Neuron (in vitro differentiated cells): ENCODE measurements at regions not wholly inside any gene's neighbourhood (a gene's known extent, or its start where the extent isn't known, plus 50 kb on each side); places are given as distances from the start of the nearest gene placed in this dataset.
A peak's percentile ranks its signal among the peaks of the same experiment; 100 is the strongest.

Source experiments
- H2AFZ ChIP-seq: one replicate; pipeline ENCODE4 v1.6.1; 2013; ENCODE audit warnings: low read depth, mild to moderate bottlenecking, inconsistent platforms, low read length, moderate library complexity
- H3K27me3 ChIP-seq: one replicate; pipeline ENCODE4 v1.6.1; 2013; ENCODE audit warnings: low read length; ENCODE audit not compliant: insufficient read depth
- H3K36me3 ChIP-seq: one replicate; pipeline ENCODE4 v1.6.1; 2013; ENCODE audit warnings: low read length; ENCODE audit not compliant: insufficient read depth
- H3K4me1 ChIP-seq: one replicate; pipeline ENCODE4 v1.6.1; 2013; ENCODE audit warnings: low read length; ENCODE audit not compliant: insufficient read depth
- H3K4me3 ChIP-seq: 2 replicates; pipeline ENCODE4 v1.5.1; 2013; ENCODE audit warnings: mild to moderate bottlenecking, low read length, moderate library complexity
- H3K9me3 ChIP-seq: one replicate; pipeline ENCODE4 v1.6.1; 2013; ENCODE audit warnings: low read length

DNA sequence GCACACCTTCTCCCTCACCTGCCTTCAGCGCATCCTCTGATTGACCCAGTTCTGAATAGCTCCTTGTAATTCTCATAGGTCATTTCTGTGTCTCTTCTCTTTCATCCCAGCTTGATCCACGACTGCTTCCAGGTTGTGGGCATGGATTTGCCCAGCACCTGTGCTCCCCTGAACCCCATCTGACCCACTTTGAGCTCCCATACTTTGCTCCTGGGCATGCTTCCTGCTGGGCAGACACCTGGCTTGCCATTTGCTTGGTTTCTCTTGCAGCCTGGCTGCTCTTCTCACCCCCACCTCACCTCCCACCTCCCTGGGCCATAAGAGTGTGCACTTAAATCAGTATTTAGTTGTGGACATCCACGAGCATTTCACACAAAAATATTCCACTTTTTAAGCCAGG, 635.5 kb downstream of the TBL1XR1 start:
- H3K4me1 ChIP-seq, result no peaks in the 10 kb centered on the region
- no peak overlapping the region for H2AFZ ChIP-seq
- no peaks in the 10 kb centered on the region for H3K9me3 ChIP-seq
- H3K4me3 ChIP-seq, result no peak overlapping the region
- no peaks in the 10 kb centered on the region for H3K36me3 ChIP-seq
- H3K27me3 ChIP-seq, result no peaks in the 10 kb centered on the region

DNA sequence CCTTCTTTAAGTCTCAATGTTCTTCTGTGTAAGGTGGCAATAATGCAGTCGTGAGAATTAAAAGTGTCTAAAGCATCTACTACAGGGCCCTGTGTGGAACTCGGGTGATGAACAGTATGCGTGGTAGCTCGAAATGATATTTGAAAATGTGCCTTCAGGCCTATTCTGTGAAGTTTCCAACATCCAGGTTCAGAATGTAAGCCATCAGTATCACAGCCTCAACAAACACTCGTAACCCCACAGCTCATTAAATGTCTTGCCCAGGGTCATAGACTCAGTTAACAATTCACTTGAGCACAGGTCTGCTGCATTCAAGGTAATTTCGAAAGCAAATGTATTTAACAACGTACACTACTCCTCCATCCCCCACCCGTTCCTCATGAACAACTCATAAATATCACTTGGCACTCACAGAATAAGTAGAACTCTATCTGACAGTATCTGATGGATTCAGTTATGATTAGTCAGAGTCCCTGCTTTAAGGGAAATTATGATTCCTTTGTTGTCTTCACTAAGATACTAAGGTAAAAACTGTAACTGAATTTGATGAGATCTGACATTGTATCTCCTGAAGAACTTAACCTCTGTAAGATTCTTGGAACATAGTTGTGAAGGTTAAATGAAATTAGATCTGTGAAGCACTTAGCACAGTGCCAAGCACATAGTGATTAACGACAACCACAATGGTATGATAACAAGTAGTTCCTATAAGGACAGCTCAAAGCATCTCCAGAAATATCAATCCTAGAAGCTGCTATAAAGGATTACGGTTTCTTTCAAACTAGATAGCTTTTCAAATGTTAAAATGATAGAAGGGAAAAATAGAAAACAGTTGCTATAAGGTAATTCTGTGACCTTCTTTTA, 642.3 kb downstream of the TBL1XR1 start:
- Histone ChIP-seq H3K27me3 (no peaks in the 10 kb centered on the region), H3K4me3 (no peak overlapping the region), H3K4me1 (no peaks in the 10 kb centered on the region), H3K36me3 (no peaks in the 10 kb centered on the region), H3K9me3 (no peaks in the 10 kb centered on the region), H2AFZ (no peak overlapping the region)

DNA sequence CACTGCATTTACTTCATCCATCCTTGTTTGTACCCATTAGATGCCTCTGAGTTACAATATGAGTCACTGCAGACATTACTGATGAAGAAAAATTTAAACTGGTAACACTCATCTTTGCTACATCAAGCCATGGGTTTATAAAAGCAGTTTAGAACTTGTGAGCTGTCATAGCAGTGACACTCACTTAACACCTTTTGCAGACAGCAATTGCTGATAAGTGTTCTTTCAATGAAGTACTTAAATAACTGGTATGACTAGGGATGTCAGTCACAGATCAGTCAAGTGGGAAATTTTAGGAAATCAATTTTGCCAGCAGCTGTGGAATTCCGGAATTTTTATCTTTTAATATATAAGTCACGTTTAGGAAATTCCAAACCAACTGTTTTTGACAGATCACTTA, 643.0 kb downstream of the TBL1XR1 start:
- no peaks in the 10 kb centered on the region for H3K9me3 ChIP-seq
- H3K27me3 ChIP-seq, result no peaks in the 10 kb centered on the region
- H3K4me3 ChIP-seq, result no peak overlapping the region
- no peaks in the 10 kb centered on the region for H3K4me1 ChIP-seq
- H3K36me3 ChIP-seq, result no peaks in the 10 kb centered on the region
- no peak overlapping the region for H2AFZ ChIP-seq

DNA sequence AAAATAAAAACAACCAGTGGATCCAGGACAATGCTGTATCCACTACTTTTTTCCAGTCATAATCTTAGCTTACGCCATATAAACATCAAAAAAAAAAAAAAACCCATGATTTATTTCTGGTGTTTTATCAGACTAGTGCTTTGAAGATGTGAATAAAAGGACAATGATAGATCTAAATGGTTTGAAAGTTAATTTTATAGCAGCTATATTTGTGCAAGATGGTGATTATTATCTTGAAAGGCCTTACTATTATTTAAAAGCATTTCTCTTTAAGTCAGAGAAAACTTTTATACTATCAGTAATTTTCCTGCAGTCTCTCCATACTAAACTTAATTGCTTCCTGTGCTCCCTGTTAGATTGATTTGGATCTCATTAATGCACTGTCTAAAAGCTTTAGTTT, 670.3 kb downstream of the TBL1XR1 start:
- Histone ChIP-seq H3K36me3 (no peaks in the 10 kb centered on the region), H3K4me3 (no peak overlapping the region), H3K9me3 (peaks cover 2% of the 10 kb centered on the region), H3K27me3 (no peaks in the 10 kb centered on the region), H2AFZ (no peak overlapping the region), H3K4me1 (peaks cover under 1% of the 10 kb centered on the region)

DNA sequence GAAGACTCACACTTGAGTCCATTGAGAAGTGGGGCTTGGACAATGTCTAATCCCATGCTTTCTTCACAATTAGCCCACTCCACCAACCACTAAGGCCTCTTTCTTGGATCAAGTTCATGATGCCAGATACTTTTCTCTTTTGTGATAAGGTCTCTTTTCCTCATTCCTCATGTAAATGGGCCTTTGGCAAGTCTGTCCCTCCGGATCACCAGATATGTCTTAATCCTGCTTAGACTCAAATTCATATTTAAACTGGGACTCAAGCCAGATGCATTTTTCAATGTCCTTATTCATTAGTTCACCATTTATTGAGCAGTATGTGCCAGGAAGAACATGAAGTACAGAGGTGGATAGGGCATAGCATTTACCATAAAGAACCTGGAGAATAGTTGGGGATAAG, 671.1 kb downstream of the TBL1XR1 start:
- H3K27me3 ChIP-seq, result no peaks in the 10 kb centered on the region
- peaks cover 2% of the 10 kb centered on the region for H3K9me3 ChIP-seq
- H3K36me3 ChIP-seq, result no peaks in the 10 kb centered on the region
- no peak overlapping the region for H3K4me3 ChIP-seq
- H2AFZ ChIP-seq, result no peak overlapping the region
- H3K4me1 ChIP-seq, result peaks cover 7% of the 10 kb centered on the region

DNA sequence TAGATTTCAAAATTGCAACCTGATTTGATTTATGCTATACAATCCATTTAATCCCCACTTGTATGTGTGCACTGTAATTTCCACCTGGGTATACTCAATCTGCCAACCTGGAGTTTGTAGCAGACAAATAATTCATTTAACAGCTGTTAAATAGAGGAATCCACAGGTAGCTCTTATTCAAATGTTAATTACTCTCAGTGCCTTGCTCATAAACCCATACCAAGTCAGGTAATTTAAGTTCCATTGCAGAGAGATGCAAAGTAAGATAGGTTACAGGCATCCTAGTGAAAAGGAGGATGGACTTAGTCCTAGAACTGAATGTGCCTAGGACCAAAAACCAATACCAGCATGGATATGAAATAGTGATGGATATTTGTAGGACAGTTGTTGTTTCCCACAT, 674.2 kb downstream of the TBL1XR1 start:
- no peaks in the 10 kb centered on the region for H3K27me3 ChIP-seq
- H3K4me3 ChIP-seq, result no peak overlapping the region
- no peak overlapping the region for H2AFZ ChIP-seq
- no peaks in the 10 kb centered on the region for H3K9me3 ChIP-seq
- H3K36me3 ChIP-seq, result no peaks in the 10 kb centered on the region
- H3K4me1 ChIP-seq, result peaks cover 7% of the 10 kb centered on the region

DNA sequence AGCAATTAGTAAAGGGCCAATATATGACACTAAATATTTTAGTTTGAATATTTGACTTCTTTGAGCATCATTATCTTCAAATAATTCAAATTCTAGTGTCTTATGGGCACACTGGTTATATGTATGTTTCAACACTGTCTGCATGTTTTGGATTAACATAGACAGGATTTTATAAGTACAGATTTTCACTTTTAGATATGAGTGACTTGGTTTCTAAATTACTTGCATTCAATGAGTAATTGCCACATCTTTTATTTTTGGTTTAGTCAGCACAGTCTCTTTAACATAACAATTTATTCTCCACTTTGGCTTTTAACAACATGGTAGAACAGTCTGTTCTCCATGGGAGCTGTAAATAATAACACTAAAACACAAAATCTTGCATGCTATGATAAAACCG, 674.8 kb downstream of the TBL1XR1 start:
- Histone ChIP-seq H3K36me3 (no peaks in the 10 kb centered on the region), H3K4me3 (no peak overlapping the region), H3K27me3 (no peaks in the 10 kb centered on the region), H3K4me1 (peaks cover 7% of the 10 kb centered on the region), H3K9me3 (peaks cover 2% of the 10 kb centered on the region), H2AFZ (no peak overlapping the region)

DNA sequence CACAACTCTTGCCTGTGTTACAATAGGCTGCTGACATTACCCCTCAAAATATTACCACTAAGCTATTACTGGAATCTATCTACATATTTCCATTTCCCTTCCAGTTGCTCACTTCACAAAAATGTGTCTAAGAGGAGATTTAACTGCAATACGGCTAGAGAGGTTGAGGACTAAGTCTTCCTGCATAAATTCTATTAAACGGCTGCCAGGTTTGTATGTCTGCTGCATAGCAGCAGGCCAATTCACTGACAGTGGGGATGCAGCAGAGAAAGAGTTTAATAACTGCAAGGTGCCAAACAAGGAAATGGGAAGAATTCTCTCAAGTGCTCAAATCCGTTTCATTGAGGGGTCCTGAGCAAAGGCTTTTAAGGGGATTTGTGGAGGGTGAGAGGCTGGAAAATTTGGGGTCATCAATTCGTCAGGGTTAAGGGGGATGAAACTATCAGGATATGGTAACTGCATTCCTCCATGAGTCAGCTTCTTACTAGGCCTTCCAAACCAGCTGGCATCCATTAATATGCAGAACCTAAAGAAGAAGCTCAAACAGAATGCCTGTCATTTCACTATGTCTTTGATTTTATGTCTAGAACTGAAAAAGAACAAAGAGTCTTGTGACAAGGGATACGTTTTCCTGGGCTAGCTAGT, 675.6 kb downstream of the TBL1XR1 start:
- Histone ChIP-seq H3K4me1 (peaks cover 7% of the 10 kb centered on the region), H3K9me3 (peaks cover 2% of the 10 kb centered on the region), H3K27me3 (no peaks in the 10 kb centered on the region), H3K36me3 (no peaks in the 10 kb centered on the region), H3K4me3 (no peak overlapping the region), H2AFZ (peak overlapping the region; percentile 24)

DNA sequence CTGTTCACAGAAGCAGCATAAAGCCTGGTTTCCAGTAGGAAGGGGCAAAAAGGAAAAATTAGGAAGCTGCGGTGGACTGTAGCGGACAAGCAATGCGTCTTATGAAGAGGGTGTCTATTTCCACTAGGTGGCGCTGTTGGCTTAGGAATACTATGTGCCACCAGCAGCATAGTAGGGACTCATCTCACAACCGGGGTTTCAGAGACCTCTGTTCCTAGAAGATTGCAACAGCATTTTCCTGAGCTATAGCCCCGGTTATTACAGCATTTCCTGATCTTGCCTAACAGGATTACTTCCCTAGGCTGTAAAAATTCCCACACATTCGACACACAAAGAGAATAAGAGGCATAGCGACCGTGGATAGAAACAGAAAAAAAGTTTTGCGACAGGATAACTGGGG, 683.0 kb downstream of the TBL1XR1 start:
- Histone ChIP-seq H3K9me3 (peaks cover 16% of the 10 kb centered on the region), H3K36me3 (no peaks in the 10 kb centered on the region), H2AFZ (no peak overlapping the region), H3K4me1 (no peaks in the 10 kb centered on the region), H3K4me3 (no peak overlapping the region), H3K27me3 (no peaks in the 10 kb centered on the region)

DNA sequence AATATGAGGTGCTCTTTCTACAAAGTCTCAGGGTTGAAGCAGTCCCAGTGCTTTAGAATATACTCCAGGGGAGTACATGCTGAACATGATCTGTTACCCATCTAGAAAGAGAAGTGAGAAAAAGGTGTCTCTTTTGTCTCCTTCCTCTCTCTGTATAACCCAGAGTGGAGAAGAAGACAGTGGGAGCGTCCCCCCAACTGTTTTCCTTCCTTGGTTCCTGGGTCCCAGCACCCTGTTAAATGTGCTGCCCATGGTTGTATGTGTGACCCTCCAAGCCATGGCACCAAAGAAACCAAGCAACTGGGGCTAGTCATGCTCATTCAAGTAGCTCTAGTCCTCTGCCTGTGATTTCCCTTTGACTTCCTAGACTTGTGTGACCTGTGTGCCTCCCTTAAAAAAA, 683.7 kb downstream of the TBL1XR1 start:
- Histone ChIP-seq H3K4me1 (no peaks in the 10 kb centered on the region), H3K36me3 (no peaks in the 10 kb centered on the region), H3K27me3 (no peaks in the 10 kb centered on the region), H3K4me3 (no peak overlapping the region), H3K9me3 (peaks cover 16% of the 10 kb centered on the region), H2AFZ (no peak overlapping the region)

DNA sequence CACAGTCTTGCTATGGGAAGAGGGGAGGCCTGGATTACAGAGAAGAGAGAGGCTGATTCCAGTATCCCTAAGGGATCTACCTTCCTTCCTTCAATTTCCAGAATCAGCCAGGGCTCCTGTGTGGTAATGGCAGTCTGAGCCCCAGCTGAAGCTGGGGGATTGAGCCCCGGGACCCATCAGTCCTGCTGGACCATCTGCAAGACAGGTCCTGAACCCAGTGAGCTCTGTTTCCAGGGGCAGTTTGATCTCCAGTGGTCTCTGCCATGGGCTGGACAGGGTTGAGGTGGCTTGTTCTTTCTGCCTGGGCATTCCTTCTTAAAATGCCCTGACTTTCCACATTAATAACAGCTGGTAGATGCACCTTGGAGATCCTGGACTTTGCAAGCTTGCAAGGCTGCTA, 685.2 kb downstream of the TBL1XR1 start:
- Histone ChIP-seq H3K4me1 (no peaks in the 10 kb centered on the region), H2AFZ (no peak overlapping the region), H3K27me3 (no peaks in the 10 kb centered on the region), H3K4me3 (no peak overlapping the region), H3K9me3 (peaks cover 14% of the 10 kb centered on the region), H3K36me3 (no peaks in the 10 kb centered on the region)

DNA sequence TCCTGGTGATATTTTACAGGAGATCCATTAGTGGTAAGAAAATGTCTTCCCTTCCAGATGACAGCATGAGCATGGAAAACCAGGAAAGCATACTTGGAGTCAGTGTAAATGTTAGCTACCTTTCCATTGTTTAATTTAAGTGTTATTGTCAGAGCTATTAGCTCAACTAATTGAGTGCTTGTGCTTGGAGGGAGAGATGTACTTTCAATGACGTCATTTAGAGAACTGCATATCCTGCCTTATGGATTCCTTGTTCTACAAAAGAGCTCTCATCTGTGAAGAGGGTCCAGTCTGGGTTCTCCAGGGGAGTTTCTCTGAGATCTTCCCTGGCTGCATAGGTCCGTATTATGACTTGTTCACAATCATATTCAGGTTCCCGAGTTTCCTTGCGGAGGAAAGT, 687.2 kb downstream of the TBL1XR1 start:
- Histone ChIP-seq H2AFZ (no peak overlapping the region), H3K4me3 (no peak overlapping the region), H3K4me1 (peaks cover 11% of the 10 kb centered on the region), H3K36me3 (no peaks in the 10 kb centered on the region), H3K27me3 (no peaks in the 10 kb centered on the region), H3K9me3 (peaks cover 11% of the 10 kb centered on the region)

DNA sequence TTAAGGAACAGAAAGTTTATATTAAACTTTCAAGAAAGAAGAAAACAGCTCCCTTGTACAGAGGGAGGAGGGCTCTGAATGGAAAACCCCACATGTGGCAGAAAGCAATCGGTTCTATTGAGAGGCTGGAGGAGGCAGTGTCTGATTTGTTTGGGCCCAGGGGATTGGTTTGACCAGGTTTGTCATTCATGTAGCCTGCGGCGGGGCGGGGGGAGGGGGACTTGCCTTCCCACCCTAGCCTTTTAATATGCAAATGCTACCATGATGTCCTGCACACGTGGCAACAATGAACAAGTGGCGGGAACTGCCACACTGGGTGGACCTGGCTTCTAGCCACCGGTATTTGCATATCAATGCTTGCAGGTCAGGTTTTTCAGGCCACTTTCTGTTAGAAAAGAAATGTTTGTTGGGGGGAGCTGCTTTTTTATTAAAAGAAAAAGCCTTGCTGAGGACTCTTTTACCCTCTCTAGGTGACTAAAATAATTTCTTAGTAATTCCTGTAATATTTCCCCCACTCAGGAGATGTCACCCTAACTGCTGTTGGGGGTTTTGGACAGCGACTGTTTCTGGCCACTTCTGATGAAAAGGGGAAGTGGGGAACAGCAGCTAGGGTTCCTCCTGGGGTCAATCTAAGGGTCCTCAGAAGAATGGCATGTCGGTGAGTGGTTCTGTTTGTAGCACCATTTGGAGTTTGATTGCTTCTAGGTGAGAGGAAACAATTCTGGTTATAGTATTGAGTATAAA, 691.2 kb downstream of the TBL1XR1 start:
- Histone ChIP-seq H3K4me1 (peaks cover 11% of the 10 kb centered on the region), H3K4me3 (no peak overlapping the region), H3K27me3 (no peaks in the 10 kb centered on the region), H3K9me3 (no peaks in the 10 kb centered on the region), H3K36me3 (no peaks in the 10 kb centered on the region), H2AFZ (peak overlapping the region; percentile 53)
